NB4 (cell line): ENCODE measurements at regions not wholly inside any gene's neighbourhood (a gene's known extent, or its start where the extent isn't known, plus 50 kb on each side); places are given as distances from the start of the nearest gene placed in this dataset.

Source experiments
- MYC ChIP-seq: IDR thresholded peaks from 2 replicates; pipeline ENCODE4 v1.6.1; 2011; ENCODE audit warnings: low read depth, low read length
- POLR2A ChIP-seq: IDR thresholded peaks from 2 replicates; pipeline ENCODE4 v1.6.1; 2011; ENCODE audit warnings: mild to moderate bottlenecking; ENCODE audit not compliant: insufficient read length; ENCODE audit errors: extremely low read depth
- TF ChIP-seq, protein P1 (sequence below): IDR thresholded peaks from one replicate; pipeline ENCODE4 v1.5.1; 2012; ENCODE audit warnings: low read depth, low read length
- TF ChIP-seq, protein P2 (sequence below): IDR thresholded peaks from 2 replicates; pipeline ENCODE4 v1.6.1; 2011; ENCODE audit warnings: low read depth, low read length

DNA sequence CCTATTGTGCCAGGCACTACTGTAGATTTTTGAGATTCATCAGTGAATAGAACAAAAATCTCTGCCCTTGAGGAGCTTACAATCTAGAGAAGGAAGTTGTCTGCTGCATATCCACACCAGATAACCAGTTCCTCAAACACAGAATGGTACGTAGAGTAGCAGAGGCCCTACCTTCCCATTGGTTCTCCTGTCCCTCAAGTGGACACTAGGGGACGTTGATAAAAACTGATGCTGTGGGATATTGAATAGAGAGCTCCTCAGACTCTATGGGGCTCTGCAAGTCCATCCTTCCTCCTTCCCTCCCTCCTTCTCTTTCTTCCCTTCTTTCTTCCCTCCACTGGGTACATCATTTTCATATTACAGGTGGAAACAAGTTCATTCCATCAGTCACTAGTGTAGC is 371.3 kb downstream of the PBX1 start:
- TF ChIP-seq, protein P1, sequence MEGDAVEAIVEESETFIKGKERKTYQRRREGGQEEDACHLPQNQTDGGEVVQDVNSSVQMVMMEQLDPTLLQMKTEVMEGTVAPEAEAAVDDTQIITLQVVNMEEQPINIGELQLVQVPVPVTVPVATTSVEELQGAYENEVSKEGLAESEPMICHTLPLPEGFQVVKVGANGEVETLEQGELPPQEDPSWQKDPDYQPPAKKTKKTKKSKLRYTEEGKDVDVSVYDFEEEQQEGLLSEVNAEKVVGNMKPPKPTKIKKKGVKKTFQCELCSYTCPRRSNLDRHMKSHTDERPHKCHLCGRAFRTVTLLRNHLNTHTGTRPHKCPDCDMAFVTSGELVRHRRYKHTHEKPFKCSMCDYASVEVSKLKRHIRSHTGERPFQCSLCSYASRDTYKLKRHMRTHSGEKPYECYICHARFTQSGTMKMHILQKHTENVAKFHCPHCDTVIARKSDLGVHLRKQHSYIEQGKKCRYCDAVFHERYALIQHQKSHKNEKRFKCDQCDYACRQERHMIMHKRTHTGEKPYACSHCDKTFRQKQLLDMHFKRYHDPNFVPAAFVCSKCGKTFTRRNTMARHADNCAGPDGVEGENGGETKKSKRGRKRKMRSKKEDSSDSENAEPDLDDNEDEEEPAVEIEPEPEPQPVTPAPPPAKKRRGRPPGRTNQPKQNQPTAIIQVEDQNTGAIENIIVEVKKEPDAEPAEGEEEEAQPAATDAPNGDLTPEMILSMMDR, result peak; percentile 7
- no peak for TF ChIP-seq POLR2A
- TF ChIP-seq, protein P2, sequence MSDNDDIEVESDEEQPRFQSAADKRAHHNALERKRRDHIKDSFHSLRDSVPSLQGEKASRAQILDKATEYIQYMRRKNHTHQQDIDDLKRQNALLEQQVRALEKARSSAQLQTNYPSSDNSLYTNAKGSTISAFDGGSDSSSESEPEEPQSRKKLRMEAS, result no peak
- TF ChIP-seq MYC, result no peak
